Kidney (tissue), 13 donors: ENCODE measurements at regions not wholly inside any gene's neighbourhood (a gene's known extent, or its start where the extent isn't known, plus 50 kb on each side); places are given as distances from the start of the nearest gene placed in this dataset.
A peak's percentile ranks its signal among the peaks of the same experiment; 100 is the strongest.

Experiments used
- DNase-seq, 5 donors: peaks; one replicate each; pipeline ENCODE4 v3.0.0-alpha.2; 2013 to 2020
- FAIRE-seq: peaks from 2 replicates; lab custom pipeline; 2012; peaks lifted over from hg19 to GRCh38; lab: Jason Lieb, UNC
- H3K27ac ChIP-seq, 2 donors: one replicate each; pipeline ENCODE4 v1.7.0; 2013; ENCODE audit warnings: low read depth in 2 of 2, low read length in 2 of 2, inconsistent platforms in 1 of 2
- H3K27me3 ChIP-seq: one replicate; pipeline ENCODE4 v1.7.1; 2013; ENCODE audit warnings: low read length, inconsistent platforms; ENCODE audit not compliant: control insufficient read depth, insufficient read depth
- H3K36me3 ChIP-seq, 3 donors: one replicate each; pipeline versions ENCODE4 v1.7.0 to v1.7.1; 2013; ENCODE audit warnings: low read length in 3 of 3, control low read depth in 1 of 3, inconsistent platforms in 1 of 3; ENCODE audit not compliant: insufficient read depth in 3 of 3, control insufficient read depth in 2 of 3
- H3K4me1 ChIP-seq, 3 donors: one replicate each; pipeline versions ENCODE4 v1.7.0 to v1.7.1; 2013; ENCODE audit warnings: low read length in 3 of 3, inconsistent platforms in 1 of 3, low read depth in 1 of 3; ENCODE audit not compliant: control insufficient read depth in 2 of 3, insufficient read depth in 2 of 3
- H3K4me3 ChIP-seq, 3 donors: one replicate each; pipeline versions ENCODE4 v1.7.0 to v1.8.1; 2013; ENCODE audit warnings: low read length in 3 of 3, control low read depth in 1 of 3, inconsistent platforms in 1 of 3
- H3K9ac ChIP-seq, 3 donors: one replicate each; pipeline versions ENCODE4 v1.7.0 to v1.7.1; 2013; ENCODE audit warnings: low read length in 3 of 3, control low read depth in 1 of 3, inconsistent platforms in 1 of 3
- H3K9me3 ChIP-seq, 3 donors: one replicate each; pipeline versions ENCODE4 v1.7.0 to v1.7.1; 2013; ENCODE audit warnings: low read length in 3 of 3, control low read depth in 1 of 3, inconsistent platforms in 1 of 3; ENCODE audit not compliant: control insufficient read depth in 2 of 3, insufficient read depth in 1 of 3
- CTCF ChIP-seq: IDR thresholded peaks from 3 replicates; pipeline ENCODE4 v1.5.1; 2012; ENCODE audit warnings: mild to moderate bottlenecking, moderate library complexity, borderline replicate concordance; ENCODE audit not compliant: insufficient read depth; ENCODE audit errors: extremely low read depth
- intact Hi-C: fragments of 100-400 bp; cut with DNase I; formaldehyde crosslinking; loops from one replicate; pipeline ENCODE4 v1.11.1; 2022
- donor health status: control.
- donor health status: control.
- donor health status: control.
- donor health status: control.
- donor health status: control.
- donor health status: DM: yes; HTN: yes; CAD: no.
- donor health status: Normal renal cell carcinoma (clear cell type).

GRCh38 chr4:104549736-104550135 lies 55.0 kb upstream of the CXXC4 start:
- H3K36me3 ChIP-seq, result no peaks in the 10 kb centered on the region
- TF ChIP-seq CTCF, result no peak
- H3K27me3 ChIP-seq, result no peaks in the 10 kb centered on the region
- no peaks in the 10 kb centered on the region for H3K4me1 ChIP-seq
- intact Hi-C loops, result no loop called here
- FAIRE-seq, result no peak
- no peak overlapping the region for H3K9ac ChIP-seq
- H3K27ac ChIP-seq, result no peak overlapping the region
- H3K4me3 ChIP-seq, result no peak overlapping the region
- DNase-seq, result no peak
- H3K9me3 ChIP-seq, result no peaks in the 10 kb centered on the region

- Histone ChIP-seq H3K36me3 (no peaks in the 10 kb centered on the region), H3K9ac (no peak overlapping the region), H3K4me3 (peak overlapping the region in 2 of 3 donors; percentile 3 to 29), H3K9me3 (no peaks in the 10 kb centered on the region), H3K27me3 (no peaks in the 10 kb centered on the region), H3K4me1 (no peaks in the 10 kb centered on the region), H3K27ac (no peak overlapping the region)
- no peak for DNase-seq
- no peak for FAIRE-seq
- no peak for TF ChIP-seq CTCF
- intact Hi-C loops, result no loop called here
Measured at GRCh38 chr4:104559502-104559901, 64.8 kb upstream of the CXXC4 start.

GRCh38 chr4:104571341-104571740 lies 76.6 kb upstream of the CXXC4 start:
- DNase-seq (no peak), FAIRE-seq (no peak)
- intact Hi-C loops, result no loop called here

More at GRCh38 chr4:104571341-104571740, 76.6 kb upstream of the CXXC4 start:
- Histone ChIP-seq H3K9ac (no peak overlapping the region), H3K4me3 (no peak overlapping the region), H3K36me3 (no peaks in the 10 kb centered on the region), H3K27ac (no peak overlapping the region), H3K4me1 (no peaks in the 10 kb centered on the region), H3K27me3 (no peaks in the 10 kb centered on the region), H3K9me3 (no peaks in the 10 kb centered on the region)
- no peak for TF ChIP-seq CTCF
